NCI-H1417 (cell line): ENCODE measurements at regions not wholly inside any gene's neighbourhood (a gene's known extent, or its start where the extent isn't known, plus 50 kb on each side); places are given as distances from the start of the nearest gene placed in this dataset.
A peak's percentile ranks its signal among the peaks of the same experiment; 100 is the strongest.

Experiments
- DNase-seq, 3 experiments: peaks; one replicate each; lab custom pipeline; 2025; lab: John Stamatoyannopoulos, UW

GRCh38 chr1:229092377-229093237 is 178.3 kb upstream of the RAB4A start:
- DNase-seq = peak in 1 of 3 experiments; percentile 91

- DNase-seq = no peak
Measured at GRCh38 chr1:229093238-229093540, 177.7 kb upstream of the RAB4A start.

GRCh38 chr1:229093609-229094336 is 177.1 kb upstream of the RAB4A start:
- DNase-seq = peak in 2 of 3 experiments; percentile 40 to 66

GRCh38 chr1:229094476-229095311 is 176.2 kb upstream of the RAB4A start:
- DNase-seq = no peak

GRCh38 chr1:229095325-229095724 is 175.6 kb upstream of the RAB4A start:
- no peak for DNase-seq

- no peak for DNase-seq
Measured at GRCh38 chr1:229097356-229097755, 173.6 kb upstream of the RAB4A start.

GRCh38 chr1:229098361-229098760 is 172.6 kb upstream of the RAB4A start:
- DNase-seq = no peak

- DNase-seq = no peak
Measured at GRCh38 chr1:229098903-229099578, 171.9 kb upstream of the RAB4A start.

- DNase-seq = no peak
Measured at GRCh38 chr1:229101011-229101871, 169.7 kb upstream of the RAB4A start.

- no peak for DNase-seq
Measured at GRCh38 chr1:229102741-229103391, 168.0 kb upstream of the RAB4A start.

GRCh38 chr1:229104654-229105053 is 166.3 kb upstream of the RAB4A start:
- no peak for DNase-seq

GRCh38 chr1:229105109-229105508 is 165.8 kb upstream of the RAB4A start:
- DNase-seq = no peak

GRCh38 chr1:229105822-229106525 is 164.9 kb upstream of the RAB4A start:
- DNase-seq = no peak

GRCh38 chr1:229106526-229107125 is 164.3 kb upstream of the RAB4A start:
- no peak for DNase-seq

GRCh38 chr1:229107304-229107815 is 163.6 kb upstream of the RAB4A start:
- DNase-seq = no peak

- no peak for DNase-seq
Measured at GRCh38 chr1:229107972-229108371, 162.9 kb upstream of the RAB4A start.

- DNase-seq = no peak
Measured at GRCh38 chr1:229108598-229109201, 162.2 kb upstream of the RAB4A start.

GRCh38 chr1:229109320-229109761 is 161.6 kb upstream of the RAB4A start:
- DNase-seq = no peak

- DNase-seq = no peak
Measured at GRCh38 chr1:229110986-229111385, 159.9 kb upstream of the RAB4A start.
